KMS-11 (cell line): ENCODE measurements at regions not wholly inside any gene's neighbourhood (a gene's known extent, or its start where the extent isn't known, plus 50 kb on each side); places are given as distances from the start of the nearest gene placed in this dataset.

ENCODE experiments used
- H2AFZ ChIP-seq: fragments of 200-600 bp; sonication (generic); 2 replicates; pipeline ENCODE4 v1.6.1; 2016; ENCODE audit warnings: antibody characterized with exemption, mixed run types, low read depth
- H3K27ac ChIP-seq: fragments of 200-600 bp; sonication (generic); 2 replicates; pipeline ENCODE4 v1.6.1; 2016; ENCODE audit warnings: mild to moderate bottlenecking, mixed run types
- H3K27me3 ChIP-seq: fragments of 200-600 bp; sonication (generic); 2 replicates; pipeline ENCODE4 v1.6.1; 2017; ENCODE audit warnings: mild to moderate bottlenecking, low read depth, mixed run types, moderate library complexity; ENCODE audit not compliant: insufficient read depth
- H3K36me3 ChIP-seq: fragments of 200-600 bp; sonication (generic); 2 replicates; pipeline ENCODE4 v1.6.1; 2017; ENCODE audit warnings: mild to moderate bottlenecking, mixed run types; ENCODE audit not compliant: insufficient read depth
- H3K4me1 ChIP-seq: fragments of 200-600 bp; sonication (generic); 2 replicates; pipeline ENCODE4 v1.6.1; 2016; ENCODE audit warnings: mild to moderate bottlenecking, low read depth, mixed run types; ENCODE audit not compliant: poor library complexity, severe bottlenecking
- H3K4me2 ChIP-seq: fragments of 200-600 bp; sonication (generic); 2 replicates; pipeline ENCODE4 v1.7.0; 2016; ENCODE audit warnings: mild to moderate bottlenecking, mixed run types
- H3K4me3 ChIP-seq: fragments of 200-600 bp; sonication (generic); IDR thresholded peaks from 2 replicates; pipeline ENCODE4 v1.6.1; 2017; ENCODE audit warnings: low read depth, low read length, mixed read lengths; ENCODE audit not compliant: insufficient read depth
- H3K79me2 ChIP-seq: fragments of 200-600 bp; sonication (generic); 2 replicates; pipeline ENCODE4 v1.6.1; 2016; ENCODE audit warnings: low read depth, mixed run types; ENCODE audit not compliant: insufficient read depth
- H3K9ac ChIP-seq: fragments of 200-600 bp; sonication (generic); 2 replicates; pipeline ENCODE4 v1.6.1; 2016; ENCODE audit warnings: mild to moderate bottlenecking, mixed run types
- H4K20me1 ChIP-seq: fragments of 200-600 bp; sonication (generic); 2 replicates; pipeline ENCODE4 v1.6.1; 2016; ENCODE audit warnings: mild to moderate bottlenecking, mixed run types; ENCODE audit not compliant: insufficient read depth
- TF ChIP-seq, protein P1 (sequence below): fragments of 200-600 bp; sonication (generic); conservative IDR thresholded peaks from 2 replicates; pipeline ENCODE4 v1.6.1; 2017; ENCODE audit warnings: low read depth, mild to moderate bottlenecking, antibody characterized with exemption, low read length, moderate library complexity, mixed read lengths

DNA sequence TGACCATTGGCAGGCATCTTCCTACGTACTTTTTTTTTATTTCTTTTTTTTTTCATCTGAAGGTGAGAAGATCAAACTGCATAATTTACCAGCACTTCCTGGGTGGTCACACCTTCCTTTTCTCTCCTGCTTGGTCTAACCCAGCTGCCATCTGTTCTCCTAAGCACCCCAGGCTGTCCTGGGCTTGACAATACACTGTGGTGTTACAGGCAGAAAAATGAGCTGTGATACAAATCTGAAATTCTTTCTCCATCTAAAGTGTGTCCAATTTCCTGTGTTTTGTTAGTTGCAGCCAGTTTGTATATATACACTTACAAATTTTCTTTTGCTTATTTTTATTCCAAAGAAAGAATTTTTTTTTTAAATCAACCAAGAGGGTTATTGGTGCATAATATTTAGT is 786.0 kb upstream of the ZEB2 start:
- TF ChIP-seq, protein P1, sequence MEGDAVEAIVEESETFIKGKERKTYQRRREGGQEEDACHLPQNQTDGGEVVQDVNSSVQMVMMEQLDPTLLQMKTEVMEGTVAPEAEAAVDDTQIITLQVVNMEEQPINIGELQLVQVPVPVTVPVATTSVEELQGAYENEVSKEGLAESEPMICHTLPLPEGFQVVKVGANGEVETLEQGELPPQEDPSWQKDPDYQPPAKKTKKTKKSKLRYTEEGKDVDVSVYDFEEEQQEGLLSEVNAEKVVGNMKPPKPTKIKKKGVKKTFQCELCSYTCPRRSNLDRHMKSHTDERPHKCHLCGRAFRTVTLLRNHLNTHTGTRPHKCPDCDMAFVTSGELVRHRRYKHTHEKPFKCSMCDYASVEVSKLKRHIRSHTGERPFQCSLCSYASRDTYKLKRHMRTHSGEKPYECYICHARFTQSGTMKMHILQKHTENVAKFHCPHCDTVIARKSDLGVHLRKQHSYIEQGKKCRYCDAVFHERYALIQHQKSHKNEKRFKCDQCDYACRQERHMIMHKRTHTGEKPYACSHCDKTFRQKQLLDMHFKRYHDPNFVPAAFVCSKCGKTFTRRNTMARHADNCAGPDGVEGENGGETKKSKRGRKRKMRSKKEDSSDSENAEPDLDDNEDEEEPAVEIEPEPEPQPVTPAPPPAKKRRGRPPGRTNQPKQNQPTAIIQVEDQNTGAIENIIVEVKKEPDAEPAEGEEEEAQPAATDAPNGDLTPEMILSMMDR = no peak
- Histone ChIP-seq H3K27me3 (no peaks in the 10 kb centered on the region), H3K4me1 (no peaks in the 10 kb centered on the region), H3K9ac (no peak overlapping the region), H3K79me2 (no peaks in the 10 kb centered on the region), H3K4me2 (no peak overlapping the region), H3K27ac (no peak overlapping the region), H4K20me1 (no peaks in the 10 kb centered on the region), H3K4me3 (no peak overlapping the region), H3K36me3 (no peaks in the 10 kb centered on the region), H2AFZ (no peak overlapping the region)

DNA sequence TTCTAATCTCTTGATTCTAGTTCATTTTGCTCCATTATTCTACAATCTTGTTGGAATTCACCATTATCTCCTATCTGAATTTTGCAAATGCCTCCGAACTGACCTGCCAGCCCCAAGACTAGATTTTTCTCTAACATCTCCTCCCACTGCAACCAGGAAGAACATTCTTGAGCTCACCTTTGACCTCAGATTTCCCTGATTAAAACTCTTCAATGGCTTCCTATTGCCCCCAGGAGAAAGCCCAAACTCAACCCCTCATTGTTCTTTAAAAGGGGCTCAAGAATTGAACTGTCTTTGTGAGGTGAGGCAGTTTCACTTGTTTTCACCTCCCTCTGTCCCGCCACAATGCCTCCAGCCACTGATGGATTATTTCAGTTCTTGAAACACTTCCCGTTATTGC is 784.6 kb upstream of the ZEB2 start:
- Histone ChIP-seq H3K27ac (no peak overlapping the region), H3K4me1 (no peaks in the 10 kb centered on the region), H4K20me1 (no peaks in the 10 kb centered on the region), H3K79me2 (no peaks in the 10 kb centered on the region), H3K4me2 (no peak overlapping the region), H3K4me3 (no peak overlapping the region), H3K9ac (no peak overlapping the region), H3K27me3 (no peaks in the 10 kb centered on the region), H2AFZ (no peak overlapping the region), H3K36me3 (no peaks in the 10 kb centered on the region)
- TF ChIP-seq, protein P1 = no peak

DNA sequence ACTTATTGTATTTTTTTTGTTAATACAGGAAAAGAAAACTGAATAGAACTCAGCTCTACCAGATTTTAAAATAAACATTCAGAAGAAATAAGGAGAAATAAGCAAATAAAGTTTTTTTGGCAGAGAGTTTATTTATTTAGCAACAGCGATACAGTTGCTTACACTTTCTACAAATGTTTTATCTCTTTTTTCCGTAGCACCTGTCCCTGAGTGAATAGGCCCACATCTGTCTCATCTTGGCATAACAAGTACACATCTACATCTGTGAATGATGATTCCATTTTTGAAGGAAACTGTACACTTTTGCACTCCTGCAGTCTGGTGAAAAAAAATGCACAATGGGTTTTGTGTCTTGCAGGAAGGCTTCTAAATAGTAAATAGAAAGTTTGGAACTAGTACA is 783.6 kb upstream of the ZEB2 start:
- H3K79me2 ChIP-seq = no peaks in the 10 kb centered on the region
- H2AFZ ChIP-seq = no peak overlapping the region
- no peak overlapping the region for H3K4me3 ChIP-seq
- TF ChIP-seq, protein P1 = no peak
- H3K9ac ChIP-seq = no peak overlapping the region
- no peak overlapping the region for H3K4me2 ChIP-seq
- H3K27ac ChIP-seq = no peak overlapping the region
- H3K36me3 ChIP-seq = no peaks in the 10 kb centered on the region
- H4K20me1 ChIP-seq = no peaks in the 10 kb centered on the region
- H3K4me1 ChIP-seq = no peaks in the 10 kb centered on the region
- no peaks in the 10 kb centered on the region for H3K27me3 ChIP-seq

DNA sequence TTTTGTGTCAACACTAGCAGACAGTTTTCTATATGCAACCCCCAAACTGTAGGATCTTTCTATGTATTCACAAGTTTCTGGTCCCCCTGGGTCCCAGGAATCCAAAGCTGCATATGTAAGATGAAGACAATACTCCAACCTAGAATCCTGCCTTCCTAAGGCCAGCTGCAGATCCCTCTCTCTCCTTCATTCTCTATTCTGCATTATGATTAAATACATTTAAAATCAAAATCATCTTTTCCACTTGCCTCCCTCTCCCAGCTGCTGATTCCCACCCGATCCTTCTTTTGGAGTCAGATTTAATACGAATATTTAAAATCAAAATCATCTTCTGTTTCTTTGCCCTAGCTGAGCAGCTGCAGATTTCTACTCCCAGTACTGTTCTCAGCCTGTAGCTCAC is 783.0 kb upstream of the ZEB2 start:
- TF ChIP-seq, protein P1 = no peak
- H3K4me1 ChIP-seq = no peaks in the 10 kb centered on the region
- H3K27me3 ChIP-seq = no peaks in the 10 kb centered on the region
- H3K4me3 ChIP-seq = no peak overlapping the region
- H3K9ac ChIP-seq = no peak overlapping the region
- H3K27ac ChIP-seq = no peak overlapping the region
- H3K4me2 ChIP-seq = no peak overlapping the region
- no peaks in the 10 kb centered on the region for H4K20me1 ChIP-seq
- H2AFZ ChIP-seq = no peak overlapping the region
- H3K36me3 ChIP-seq = no peaks in the 10 kb centered on the region
- no peaks in the 10 kb centered on the region for H3K79me2 ChIP-seq

DNA sequence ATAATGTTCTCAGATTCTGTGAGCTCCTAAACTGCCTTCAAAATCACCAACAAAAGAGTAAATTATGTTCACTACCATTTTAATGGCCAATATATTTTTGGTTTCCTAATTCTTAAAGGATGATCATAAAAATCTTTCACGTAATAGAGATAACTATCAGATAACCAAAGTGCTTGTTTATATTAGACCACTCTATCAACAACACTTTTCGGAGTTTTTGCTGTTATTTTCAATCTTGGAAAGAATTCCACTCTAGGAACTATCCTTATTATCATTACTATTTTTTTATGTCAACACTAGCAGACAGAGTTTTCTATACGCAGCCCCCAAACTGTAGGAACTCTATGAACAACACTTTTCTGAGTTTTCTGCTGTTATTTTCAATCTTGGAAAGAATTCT is 782.5 kb upstream of the ZEB2 start:
- H3K4me1 ChIP-seq = no peaks in the 10 kb centered on the region
- H3K79me2 ChIP-seq = no peaks in the 10 kb centered on the region
- no peak overlapping the region for H3K4me2 ChIP-seq
- H4K20me1 ChIP-seq = no peaks in the 10 kb centered on the region
- no peaks in the 10 kb centered on the region for H3K27me3 ChIP-seq
- no peak overlapping the region for H3K27ac ChIP-seq
- H3K9ac ChIP-seq = no peak overlapping the region
- TF ChIP-seq, protein P1 = no peak
- H2AFZ ChIP-seq = no peak overlapping the region
- no peak overlapping the region for H3K4me3 ChIP-seq
- no peaks in the 10 kb centered on the region for H3K36me3 ChIP-seq
